HAP-1 (cell line): ENCODE measurements at regions not wholly inside any gene's neighbourhood (a gene's known extent, or its start where the extent isn't known, plus 50 kb on each side); places are given as distances from the start of the nearest gene placed in this dataset.
"Not testable (repeated sequence)": the region's sequence is repeated elsewhere in the genome, so short reads cannot be mapped to it uniquely, and the experiment has no call there.

ENCODE experiments used
- DNase-seq, 2 experiments: peaks; one replicate each; pipeline ENCODE4 v3.0.0-alpha.2; 2016 to 2020; ENCODE audit warnings: low spot score in 2 of 2
- H3K27me3 ChIP-seq: fragments of 250-450 bp; sonication (Bioruptor Pico); 2 replicates; pipeline ENCODE4 v1.5.1; 2020; ENCODE audit warnings: low read depth, mild to moderate bottlenecking, moderate library complexity
- H3K36me3 ChIP-seq: fragments of 250-450 bp; sonication (Bioruptor Pico); replicated peaks from 2 replicates; pipeline ENCODE4 v1.5.1; 2020; ENCODE audit warnings: mild to moderate bottlenecking
- H3K4me1 ChIP-seq: fragments of 250-450 bp; sonication (Bioruptor Pico); 2 replicates; pipeline ENCODE4 v1.5.1; 2020; ENCODE audit warnings: mild to moderate bottlenecking
- H3K4me3 ChIP-seq: fragments of 250-450 bp; sonication (Bioruptor Pico); 2 replicates; pipeline ENCODE4 v1.5.1; 2020; ENCODE audit warnings: mild to moderate bottlenecking, moderate library complexity
- H3K9me3 ChIP-seq: fragments of 250-450 bp; sonication (Bioruptor Pico); 2 replicates; pipeline ENCODE4 v1.5.1; 2020; ENCODE audit warnings: mild to moderate bottlenecking, moderate library complexity
- in situ Hi-C: fragments of 300-500 bp; cut with MboI; formaldehyde crosslinking; loops from 3 replicates; pipeline ENCODE4 v1.14.3; 2020; ENCODE audit warnings: low sequenced_read_pairs, inconsistent platforms, mixed read lengths

DNA sequence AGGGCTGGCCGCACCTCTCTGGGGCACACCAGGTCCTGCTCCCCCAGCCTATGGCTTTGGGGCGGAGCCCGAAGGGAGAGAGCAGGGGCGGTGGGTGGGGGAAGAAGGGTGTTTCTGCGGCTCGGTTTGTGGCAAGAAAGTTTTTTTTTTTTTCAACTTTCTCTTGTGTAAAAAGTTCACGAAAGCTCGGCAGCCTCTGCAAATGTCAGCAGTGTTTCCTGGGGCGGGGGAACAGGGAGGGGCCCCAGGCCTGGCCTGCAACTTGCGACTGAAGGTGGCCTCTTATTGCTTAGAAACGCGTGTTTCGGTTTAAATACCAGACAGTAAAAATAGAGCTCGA, 137.4 kb upstream of the PTPN20 start:
- H3K36me3 ChIP-seq, H3K27me3 ChIP-seq, H3K9me3 ChIP-seq, H3K4me3 ChIP-seq, in situ Hi-C loops, H3K4me1 ChIP-seq, DNase-seq: not testable (repeated sequence)

DNA sequence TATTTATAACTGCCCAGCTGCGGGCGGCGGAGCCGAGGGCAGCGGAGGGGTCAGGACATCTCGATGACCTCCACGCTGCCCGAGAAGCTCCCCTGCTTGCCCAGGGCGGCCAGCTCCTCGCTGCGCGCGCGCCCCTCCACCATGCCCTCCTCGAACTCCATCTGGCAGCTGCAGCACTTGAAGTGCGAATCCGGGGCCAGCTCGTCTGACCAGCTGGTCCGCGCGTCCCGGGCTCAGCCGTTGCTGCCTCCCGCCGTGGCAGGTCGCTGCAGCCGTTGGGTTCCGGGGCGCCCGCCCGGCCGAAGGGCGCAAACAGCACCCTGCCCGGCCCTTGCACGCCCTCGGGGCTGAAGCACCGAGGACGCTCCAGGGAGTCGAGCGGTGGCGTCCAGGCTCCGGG, 136.9 kb upstream of the PTPN20 start:
- DNase-seq, H3K9me3 ChIP-seq, H3K27me3 ChIP-seq, H3K4me1 ChIP-seq, H3K4me3 ChIP-seq, in situ Hi-C loops, H3K36me3 ChIP-seq: not testable (repeated sequence)

DNA sequence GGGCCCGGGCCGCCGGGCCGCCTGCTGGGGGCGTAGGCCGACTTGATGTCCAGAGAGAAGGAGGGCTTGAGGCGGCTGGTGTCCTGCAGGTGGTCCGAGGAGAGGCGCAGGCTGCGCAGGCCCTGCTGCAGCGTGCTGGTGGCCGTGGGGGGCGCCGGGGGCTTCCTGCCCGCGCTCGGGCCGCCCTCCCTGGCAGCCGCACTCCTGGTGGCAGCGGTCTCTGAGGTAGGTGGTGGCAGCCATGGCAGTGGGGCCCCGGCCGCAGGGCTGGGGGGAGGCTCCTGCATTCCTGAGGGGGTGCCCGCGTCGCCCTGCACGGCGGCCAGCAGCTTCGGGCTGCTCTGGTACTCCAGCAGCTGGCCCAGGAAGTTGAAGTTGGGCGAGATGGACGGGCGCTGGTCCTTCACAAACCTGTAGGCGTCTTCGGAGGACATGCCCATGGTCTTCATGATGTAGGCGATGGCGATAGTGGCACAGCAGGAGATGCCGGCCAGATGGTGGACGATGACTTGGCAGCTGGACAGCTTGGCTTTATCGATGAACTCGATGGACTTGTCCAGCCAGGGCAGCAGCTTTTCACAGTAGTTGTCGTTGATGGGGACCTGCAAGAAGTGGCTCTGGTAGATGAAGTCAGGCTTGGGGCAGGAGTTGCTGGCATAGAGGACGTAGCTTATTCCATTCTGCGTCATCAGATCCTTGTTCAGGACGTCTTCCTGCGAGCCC, 136.1 kb upstream of the PTPN20 start:
- in situ Hi-C loops, H3K4me1 ChIP-seq, H3K4me3 ChIP-seq, DNase-seq, H3K27me3 ChIP-seq, H3K36me3 ChIP-seq, H3K9me3 ChIP-seq: not testable (repeated sequence)

DNA sequence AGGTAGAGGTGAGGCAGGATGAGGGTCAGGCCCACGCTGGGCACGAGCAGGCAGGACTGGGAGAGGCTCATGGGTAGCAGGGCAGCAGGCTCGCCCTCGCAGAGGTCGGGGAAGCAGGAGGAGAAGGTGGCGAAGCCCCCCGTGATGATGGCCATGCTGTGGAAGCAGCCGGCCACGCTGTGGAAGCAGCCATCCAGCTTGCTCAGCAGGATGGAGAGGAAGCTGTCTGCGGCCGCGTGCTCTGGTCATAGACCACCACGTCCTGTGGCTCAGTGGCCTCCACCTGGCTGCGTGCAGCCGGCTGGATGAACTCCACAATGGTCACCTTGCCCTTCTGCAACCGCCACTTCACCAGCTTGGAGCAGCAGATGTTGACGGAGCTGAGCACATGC, 135.6 kb upstream of the PTPN20 start:
- H3K9me3 ChIP-seq, H3K4me1 ChIP-seq, DNase-seq, in situ Hi-C loops, H3K27me3 ChIP-seq, H3K4me3 ChIP-seq, H3K36me3 ChIP-seq: not testable (repeated sequence)

DNA sequence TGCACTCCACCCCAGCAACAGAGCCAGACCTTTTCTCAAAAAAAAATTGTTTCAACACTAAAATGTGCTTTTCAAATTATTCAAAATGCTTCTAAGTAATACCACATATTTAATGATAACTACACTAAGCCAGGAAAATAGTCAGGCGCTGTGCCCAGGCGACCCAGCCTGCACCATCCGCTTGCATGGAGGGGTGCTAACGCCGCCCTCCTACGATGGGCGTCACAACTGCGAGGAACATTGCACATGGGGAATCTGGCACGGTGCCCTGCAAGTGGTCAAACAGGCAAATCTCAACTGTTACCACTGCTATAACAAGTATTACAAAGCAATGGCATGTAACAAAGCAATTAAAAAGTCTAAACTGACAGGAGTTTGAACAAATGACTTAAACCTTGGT, 131.7 kb upstream of the PTPN20 start:
- H3K36me3 ChIP-seq, H3K9me3 ChIP-seq, H3K4me3 ChIP-seq, H3K4me1 ChIP-seq, in situ Hi-C loops, H3K27me3 ChIP-seq: not testable (repeated sequence)
- peak in 1 of 2 experiments; percentile 12 for DNase-seq

DNA sequence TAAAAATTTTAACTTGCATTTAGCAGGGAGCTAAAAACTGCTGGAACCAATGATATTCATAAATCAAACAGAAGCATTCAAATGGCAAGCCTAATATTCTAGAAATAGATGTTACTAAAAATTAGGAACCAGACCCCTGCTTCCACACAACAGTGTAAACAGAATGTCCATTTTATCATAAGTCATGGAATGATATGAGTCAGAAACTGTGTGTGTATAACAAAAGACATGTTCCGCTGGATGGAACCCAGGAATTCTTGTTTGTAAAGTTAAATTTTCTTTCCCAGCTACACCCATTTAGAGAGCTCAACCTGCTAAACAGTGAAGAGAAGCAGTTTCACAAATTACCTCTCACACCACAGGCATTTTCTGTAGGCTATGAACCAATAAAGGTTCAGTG, 131.1 kb upstream of the PTPN20 start:
- H3K4me3 ChIP-seq, H3K4me1 ChIP-seq, in situ Hi-C loops, H3K27me3 ChIP-seq, H3K36me3 ChIP-seq, H3K9me3 ChIP-seq, DNase-seq: not testable (repeated sequence)

DNA sequence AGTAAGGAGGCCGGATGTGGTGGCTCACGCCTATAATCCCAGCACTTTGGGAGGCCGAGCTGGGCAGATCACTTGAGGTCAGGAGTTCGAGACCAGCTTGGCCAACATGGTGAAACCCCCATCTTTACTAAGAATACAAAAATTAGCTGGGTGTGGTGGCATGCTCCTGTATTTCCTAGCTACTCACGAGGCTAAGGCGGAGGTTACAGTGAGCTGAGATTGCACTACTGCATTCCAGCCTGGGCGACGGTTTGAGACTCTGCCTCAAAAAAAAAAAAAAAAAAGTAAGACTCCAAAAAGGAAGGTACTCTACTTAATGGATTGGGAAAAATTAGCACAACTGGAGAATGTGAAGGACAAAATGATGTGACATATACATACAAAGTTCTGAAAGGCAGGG, 130.2 kb upstream of the PTPN20 start:
- H3K9me3 ChIP-seq, H3K27me3 ChIP-seq, DNase-seq, H3K4me3 ChIP-seq, H3K4me1 ChIP-seq, H3K36me3 ChIP-seq, in situ Hi-C loops: not testable (repeated sequence)

DNA sequence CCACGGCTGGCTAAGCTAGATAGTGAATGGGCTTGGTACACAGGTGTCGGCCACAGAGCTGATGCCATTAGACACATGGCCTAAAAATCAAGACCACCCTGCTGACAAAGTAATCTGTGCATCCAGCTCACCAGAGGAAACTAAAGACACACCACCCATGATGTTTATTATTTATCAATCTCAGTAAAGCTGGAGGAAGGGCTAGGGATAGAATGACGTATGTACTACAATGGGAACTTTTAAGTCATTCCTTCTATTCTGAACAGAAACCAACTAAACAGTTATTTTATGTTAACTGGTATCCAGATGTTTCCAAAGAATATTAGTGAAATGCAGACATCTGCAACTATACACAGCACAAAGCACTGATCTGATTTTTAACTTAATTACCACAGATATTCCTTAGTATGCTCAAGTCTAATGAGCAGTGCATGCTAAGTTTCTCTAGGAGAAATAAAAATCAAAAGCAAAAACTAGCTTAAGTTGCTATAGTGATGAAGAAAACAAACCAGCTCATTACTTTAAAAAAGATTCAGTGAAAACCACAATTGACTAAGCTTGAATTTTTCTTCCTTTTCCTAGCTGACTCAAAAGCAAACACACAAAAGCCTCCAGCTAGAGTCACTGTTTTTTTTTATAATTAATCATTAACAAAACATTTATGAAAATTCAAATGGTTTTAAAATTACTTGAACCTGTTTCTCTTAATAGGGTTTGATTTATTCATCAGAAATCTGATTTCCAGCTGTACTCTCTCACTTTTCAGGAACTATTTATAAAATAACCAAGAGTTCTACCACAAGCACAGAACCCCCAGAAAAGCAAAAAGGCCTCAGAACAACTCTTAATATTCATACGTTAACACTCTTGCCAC, 129.0 kb upstream of the PTPN20 start:
- in situ Hi-C loops, DNase-seq: not testable (repeated sequence)

DNA sequence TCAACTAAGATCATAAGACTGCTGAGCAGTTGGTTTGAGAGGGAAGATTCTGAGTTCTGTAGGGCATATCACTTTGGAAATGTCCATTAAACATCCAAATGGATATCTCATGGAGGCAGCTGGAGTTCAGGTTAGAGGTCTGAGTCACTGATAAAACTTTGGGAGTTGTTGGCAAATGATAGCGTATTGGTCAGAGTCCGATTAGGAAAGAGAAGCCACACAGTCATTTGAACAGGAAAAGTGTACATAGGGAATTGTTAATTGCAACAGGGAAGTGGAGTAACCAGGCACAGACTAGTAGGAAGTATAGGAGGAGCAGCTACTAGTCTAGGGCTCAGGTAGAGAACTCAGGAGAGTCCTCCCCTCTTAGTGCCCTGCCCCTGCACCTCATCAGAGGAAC, 126.6 kb upstream of the PTPN20 start:
- H3K9me3 ChIP-seq, H3K4me3 ChIP-seq, in situ Hi-C loops, DNase-seq, H3K36me3 ChIP-seq, H3K4me1 ChIP-seq, H3K27me3 ChIP-seq: not testable (repeated sequence)

More for the DNA sequence above, 129.0 kb upstream of the PTPN20 start:
- not testable (repeated sequence) for H3K4me3 ChIP-seq, H3K4me1 ChIP-seq, H3K36me3 ChIP-seq, H3K9me3 ChIP-seq, H3K27me3 ChIP-seq

DNA sequence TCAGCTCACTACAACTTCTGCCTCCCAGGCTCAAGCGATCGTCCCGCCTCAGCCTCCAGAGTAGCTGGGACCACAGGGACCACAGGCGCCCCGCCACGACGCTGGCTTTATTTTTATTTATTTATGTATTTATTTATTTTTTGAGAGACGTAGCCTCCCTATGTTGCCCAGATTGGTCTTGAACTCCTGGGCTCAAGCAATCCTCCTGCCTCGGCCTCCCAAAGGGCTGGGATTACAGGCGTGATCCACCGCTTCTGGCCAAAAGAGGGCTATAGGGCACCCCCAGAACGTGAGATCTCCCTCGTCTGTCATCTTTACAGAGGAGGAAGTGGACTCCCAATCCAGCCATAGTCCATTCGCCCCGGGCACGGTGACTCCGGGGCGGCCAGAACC, 125.1 kb upstream of the PTPN20 start:
- H3K9me3 ChIP-seq, H3K36me3 ChIP-seq, H3K4me1 ChIP-seq, in situ Hi-C loops, DNase-seq, H3K27me3 ChIP-seq: not testable (repeated sequence)
- peak overlapping the region; percentile 16 for H3K4me3 ChIP-seq

DNA sequence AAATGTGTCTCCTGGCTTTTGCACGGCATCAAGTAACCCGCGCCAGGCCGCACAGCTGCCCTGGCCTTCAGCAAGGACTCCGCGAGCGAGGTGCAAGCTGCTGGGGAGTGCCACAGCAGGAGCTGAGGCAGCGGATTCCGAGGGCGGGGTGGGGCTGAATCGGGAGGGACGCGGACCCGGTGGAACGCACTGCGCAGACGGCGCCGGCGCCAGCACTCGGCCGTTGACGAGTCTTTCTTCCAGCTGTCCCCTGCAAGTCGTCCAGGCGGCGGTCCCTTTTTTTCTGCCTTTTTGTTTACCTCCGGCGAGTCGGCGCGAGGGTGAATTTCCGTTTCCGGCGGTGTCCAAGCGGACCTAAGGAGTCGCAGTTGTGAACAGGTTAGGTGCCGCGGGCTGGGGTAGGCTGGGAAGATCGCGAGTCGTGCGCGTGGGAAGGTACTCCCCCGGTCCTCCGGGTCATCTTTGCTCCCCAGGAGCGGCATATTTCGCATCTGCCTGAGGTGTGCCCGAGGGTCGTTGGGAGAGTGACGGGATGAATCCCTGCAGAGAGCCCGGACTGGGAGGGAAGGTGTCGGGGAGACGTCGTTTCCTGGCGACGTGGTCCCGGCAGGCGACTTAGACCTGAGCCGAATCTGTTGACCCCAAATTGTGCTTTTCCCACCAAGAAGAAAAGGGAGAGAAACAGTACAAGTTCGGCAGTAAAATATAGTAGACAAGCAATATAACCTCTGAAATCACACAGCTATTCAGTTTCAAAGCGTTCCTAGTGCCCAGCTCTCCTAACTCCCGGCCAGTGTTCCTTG, 124.5 kb upstream of the PTPN20 start:
- H3K4me1 ChIP-seq, in situ Hi-C loops, H3K9me3 ChIP-seq, H3K27me3 ChIP-seq, H3K36me3 ChIP-seq: not testable (repeated sequence)
- peak overlapping the region; percentile 73 for H3K4me3 ChIP-seq
- peak; percentile 66 to 85 for DNase-seq

DNA sequence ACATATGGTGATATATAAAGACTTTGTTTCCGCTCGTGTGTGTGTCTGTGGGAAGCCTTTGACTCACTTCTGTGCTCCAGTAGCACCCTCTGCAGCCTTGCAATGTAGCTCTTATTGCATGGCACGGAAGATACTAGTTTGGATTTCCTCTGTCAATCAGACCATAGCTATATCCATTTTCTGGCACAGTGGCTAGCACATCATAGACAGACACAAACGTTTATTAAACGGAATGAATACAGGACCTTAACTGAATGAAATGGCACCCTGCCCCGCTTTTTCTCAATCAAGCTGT, 124.0 kb upstream of the PTPN20 start:
- Histone ChIP-seq H3K4me1 (no peaks in the 10 kb centered on the region), H3K27me3 (no peaks in the 10 kb centered on the region), H3K36me3 (no peaks in the 10 kb centered on the region), H3K4me3 (peak overlapping the region; percentile 73), H3K9me3 (no peaks in the 10 kb centered on the region)
- in situ Hi-C loops: no loop called here
- no peak for DNase-seq

DNA sequence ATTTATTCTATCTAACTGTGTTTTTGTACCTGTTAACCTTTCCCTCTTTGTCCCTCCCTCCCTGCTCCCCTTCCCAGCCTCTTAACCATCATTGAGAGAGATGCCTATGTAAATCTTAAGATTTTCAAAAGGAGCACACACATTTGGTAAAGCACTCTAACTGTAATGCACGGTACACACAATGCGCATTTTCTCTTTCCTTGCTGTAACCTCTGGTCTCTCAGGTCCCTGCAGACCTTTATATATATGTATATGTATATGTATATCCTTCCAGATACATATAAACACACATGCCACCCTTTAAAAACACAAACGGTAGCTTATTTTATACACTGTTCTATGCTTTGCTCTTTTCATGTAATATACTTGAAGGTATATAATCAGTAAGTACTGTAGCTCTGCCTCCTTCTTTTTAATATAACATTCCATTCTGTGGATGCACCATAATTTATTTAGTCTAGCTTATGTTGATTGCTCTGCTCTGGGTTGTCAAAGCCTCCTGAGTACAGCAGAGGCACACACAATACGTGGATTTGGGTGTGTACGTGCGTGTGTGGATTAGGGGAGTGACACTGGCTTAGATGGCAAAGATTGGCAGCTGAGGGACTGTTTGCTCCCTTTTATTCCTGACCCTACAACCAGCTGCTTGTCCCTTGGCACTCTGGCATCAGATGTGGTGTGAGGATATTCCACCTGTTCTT, 118.4 kb upstream of the PTPN20 start:
- H3K27me3 ChIP-seq, H3K36me3 ChIP-seq, H3K9me3 ChIP-seq, DNase-seq, H3K4me3 ChIP-seq, in situ Hi-C loops, H3K4me1 ChIP-seq: not testable (repeated sequence)

DNA sequence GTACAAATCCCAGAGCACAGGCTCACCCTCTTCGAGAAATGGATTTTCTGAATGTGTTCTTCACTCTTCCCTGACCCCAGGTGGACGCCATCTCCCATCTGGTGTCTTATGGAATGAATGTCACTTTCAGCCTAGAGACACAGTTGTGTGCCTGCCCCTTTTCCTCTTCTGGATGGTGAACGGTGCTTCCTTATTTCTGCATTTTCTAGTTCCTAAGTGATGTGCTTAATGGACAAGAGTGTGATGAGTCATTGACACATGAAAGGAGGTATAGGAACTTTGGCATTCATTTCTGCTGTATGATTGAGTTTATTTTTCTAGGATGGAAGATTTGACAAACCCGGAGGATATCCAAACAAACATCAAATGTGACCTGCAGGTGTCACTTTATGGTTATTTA, 114.9 kb upstream of the PTPN20 start:
- in situ Hi-C loops, DNase-seq, H3K4me1 ChIP-seq, H3K27me3 ChIP-seq, H3K9me3 ChIP-seq, H3K4me3 ChIP-seq, H3K36me3 ChIP-seq: not testable (repeated sequence)
